Testis (tissue), 2 donors: ENCODE measurements at regions not wholly inside any gene's neighbourhood (a gene's known extent, or its start where the extent isn't known, plus 50 kb on each side); places are given as distances from the start of the nearest gene placed in this dataset.

Source experiments
- CTCF ChIP-seq, 3 experiments: fragments of 450-650 bp in 2 of 3; fragments of 200-600 bp in 1 of 3; sonication (generic) in 1 of 3; IDR thresholded peaks; one replicate each; pipeline ENCODE4 v1.5.1; 2016 to 2019; ENCODE audit warnings: antibody characterized with exemption in 3 of 3, mild to moderate bottlenecking in 2 of 3, moderate library complexity in 1 of 3
- POLR2A ChIP-seq: fragments of 450-650 bp; IDR thresholded peaks from one replicate; pipeline ENCODE4 v1.6.1; 2017; ENCODE audit warnings: antibody characterized with exemption, mild to moderate bottlenecking, moderate library complexity

- TF ChIP-seq CTCF (IDR thresholded peaks at IDR 0.05) (no peak), POLR2A (no peak)
Observed at GRCh38 chr14:54136894-54137613, 180.4 kb upstream of the BMP4 start.
